ENCODE measurements at regions not wholly inside any gene's neighbourhood (a gene's known extent, or its start where the extent isn't known, plus 50 kb on each side); places are given as distances from the start of the nearest gene placed in this dataset.

DNA sequence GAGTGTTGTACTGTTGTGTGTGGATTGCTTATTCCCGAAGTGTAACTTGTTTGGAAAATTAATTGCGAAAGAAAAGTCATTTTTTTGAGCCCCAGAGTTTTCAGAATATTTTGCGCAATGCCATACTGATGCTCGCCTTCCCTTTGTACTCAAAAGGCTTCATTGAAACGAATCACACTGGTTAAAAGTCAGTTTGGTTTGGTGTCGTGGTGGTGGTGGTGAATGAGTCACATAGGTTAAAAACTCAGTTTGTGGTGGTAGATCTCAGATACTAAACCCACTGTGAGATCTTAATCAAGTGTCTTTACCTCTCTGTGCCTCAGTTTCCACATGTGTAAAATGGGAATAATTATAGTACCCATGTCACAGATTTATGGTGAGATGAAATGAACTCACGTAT lies 61.1 kb upstream of the IL6 start:
- DNase-seq (ENCODE audit: low spot score): no peak
- no peak for ATAC-seq
- ChIA-PET POLR2A (no interaction called here), CTCF (no interaction called here)
- TF ChIP-seq, protein P1, sequence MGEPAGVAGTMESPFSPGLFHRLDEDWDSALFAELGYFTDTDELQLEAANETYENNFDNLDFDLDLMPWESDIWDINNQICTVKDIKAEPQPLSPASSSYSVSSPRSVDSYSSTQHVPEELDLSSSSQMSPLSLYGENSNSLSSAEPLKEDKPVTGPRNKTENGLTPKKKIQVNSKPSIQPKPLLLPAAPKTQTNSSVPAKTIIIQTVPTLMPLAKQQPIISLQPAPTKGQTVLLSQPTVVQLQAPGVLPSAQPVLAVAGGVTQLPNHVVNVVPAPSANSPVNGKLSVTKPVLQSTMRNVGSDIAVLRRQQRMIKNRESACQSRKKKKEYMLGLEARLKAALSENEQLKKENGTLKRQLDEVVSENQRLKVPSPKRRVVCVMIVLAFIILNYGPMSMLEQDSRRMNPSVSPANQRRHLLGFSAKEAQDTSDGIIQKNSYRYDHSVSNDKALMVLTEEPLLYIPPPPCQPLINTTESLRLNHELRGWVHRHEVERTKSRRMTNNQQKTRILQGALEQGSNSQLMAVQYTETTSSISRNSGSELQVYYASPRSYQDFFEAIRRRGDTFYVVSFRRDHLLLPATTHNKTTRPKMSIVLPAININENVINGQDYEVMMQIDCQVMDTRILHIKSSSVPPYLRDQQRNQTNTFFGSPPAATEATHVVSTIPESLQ (CRISPR knock-in tag; IDR thresholded peaks at IDR 0.05): no peak
- TF ChIP-seq, protein P2, sequence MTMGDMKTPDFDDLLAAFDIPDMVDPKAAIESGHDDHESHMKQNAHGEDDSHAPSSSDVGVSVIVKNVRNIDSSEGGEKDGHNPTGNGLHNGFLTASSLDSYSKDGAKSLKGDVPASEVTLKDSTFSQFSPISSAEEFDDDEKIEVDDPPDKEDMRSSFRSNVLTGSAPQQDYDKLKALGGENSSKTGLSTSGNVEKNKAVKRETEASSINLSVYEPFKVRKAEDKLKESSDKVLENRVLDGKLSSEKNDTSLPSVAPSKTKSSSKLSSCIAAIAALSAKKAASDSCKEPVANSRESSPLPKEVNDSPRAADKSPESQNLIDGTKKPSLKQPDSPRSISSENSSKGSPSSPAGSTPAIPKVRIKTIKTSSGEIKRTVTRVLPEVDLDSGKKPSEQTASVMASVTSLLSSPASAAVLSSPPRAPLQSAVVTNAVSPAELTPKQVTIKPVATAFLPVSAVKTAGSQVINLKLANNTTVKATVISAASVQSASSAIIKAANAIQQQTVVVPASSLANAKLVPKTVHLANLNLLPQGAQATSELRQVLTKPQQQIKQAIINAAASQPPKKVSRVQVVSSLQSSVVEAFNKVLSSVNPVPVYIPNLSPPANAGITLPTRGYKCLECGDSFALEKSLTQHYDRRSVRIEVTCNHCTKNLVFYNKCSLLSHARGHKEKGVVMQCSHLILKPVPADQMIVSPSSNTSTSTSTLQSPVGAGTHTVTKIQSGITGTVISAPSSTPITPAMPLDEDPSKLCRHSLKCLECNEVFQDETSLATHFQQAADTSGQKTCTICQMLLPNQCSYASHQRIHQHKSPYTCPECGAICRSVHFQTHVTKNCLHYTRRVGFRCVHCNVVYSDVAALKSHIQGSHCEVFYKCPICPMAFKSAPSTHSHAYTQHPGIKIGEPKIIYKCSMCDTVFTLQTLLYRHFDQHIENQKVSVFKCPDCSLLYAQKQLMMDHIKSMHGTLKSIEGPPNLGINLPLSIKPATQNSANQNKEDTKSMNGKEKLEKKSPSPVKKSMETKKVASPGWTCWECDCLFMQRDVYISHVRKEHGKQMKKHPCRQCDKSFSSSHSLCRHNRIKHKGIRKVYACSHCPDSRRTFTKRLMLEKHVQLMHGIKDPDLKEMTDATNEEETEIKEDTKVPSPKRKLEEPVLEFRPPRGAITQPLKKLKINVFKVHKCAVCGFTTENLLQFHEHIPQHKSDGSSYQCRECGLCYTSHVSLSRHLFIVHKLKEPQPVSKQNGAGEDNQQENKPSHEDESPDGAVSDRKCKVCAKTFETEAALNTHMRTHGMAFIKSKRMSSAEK (CRISPR knock-in tag; IDR thresholded peaks at IDR 0.05; ENCODE audit: borderline replicate concordance): no peak
- TF ChIP-seq, protein P3, sequence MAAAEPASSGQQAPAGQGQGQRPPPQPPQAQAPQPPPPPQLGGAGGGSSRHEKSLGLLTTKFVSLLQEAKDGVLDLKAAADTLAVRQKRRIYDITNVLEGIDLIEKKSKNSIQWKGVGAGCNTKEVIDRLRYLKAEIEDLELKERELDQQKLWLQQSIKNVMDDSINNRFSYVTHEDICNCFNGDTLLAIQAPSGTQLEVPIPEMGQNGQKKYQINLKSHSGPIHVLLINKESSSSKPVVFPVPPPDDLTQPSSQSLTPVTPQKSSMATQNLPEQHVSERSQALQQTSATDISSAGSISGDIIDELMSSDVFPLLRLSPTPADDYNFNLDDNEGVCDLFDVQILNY (CRISPR knock-in tag; IDR thresholded peaks at IDR 0.05): no peak
- TF ChIP-seq, protein P4, sequence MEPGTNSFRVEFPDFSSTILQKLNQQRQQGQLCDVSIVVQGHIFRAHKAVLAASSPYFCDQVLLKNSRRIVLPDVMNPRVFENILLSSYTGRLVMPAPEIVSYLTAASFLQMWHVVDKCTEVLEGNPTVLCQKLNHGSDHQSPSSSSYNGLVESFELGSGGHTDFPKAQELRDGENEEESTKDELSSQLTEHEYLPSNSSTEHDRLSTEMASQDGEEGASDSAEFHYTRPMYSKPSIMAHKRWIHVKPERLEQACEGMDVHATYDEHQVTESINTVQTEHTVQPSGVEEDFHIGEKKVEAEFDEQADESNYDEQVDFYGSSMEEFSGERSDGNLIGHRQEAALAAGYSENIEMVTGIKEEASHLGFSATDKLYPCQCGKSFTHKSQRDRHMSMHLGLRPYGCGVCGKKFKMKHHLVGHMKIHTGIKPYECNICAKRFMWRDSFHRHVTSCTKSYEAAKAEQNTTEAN (CRISPR knock-in tag; IDR thresholded peaks at IDR 0.05): no peak
- TF ChIP-seq, protein P5, sequence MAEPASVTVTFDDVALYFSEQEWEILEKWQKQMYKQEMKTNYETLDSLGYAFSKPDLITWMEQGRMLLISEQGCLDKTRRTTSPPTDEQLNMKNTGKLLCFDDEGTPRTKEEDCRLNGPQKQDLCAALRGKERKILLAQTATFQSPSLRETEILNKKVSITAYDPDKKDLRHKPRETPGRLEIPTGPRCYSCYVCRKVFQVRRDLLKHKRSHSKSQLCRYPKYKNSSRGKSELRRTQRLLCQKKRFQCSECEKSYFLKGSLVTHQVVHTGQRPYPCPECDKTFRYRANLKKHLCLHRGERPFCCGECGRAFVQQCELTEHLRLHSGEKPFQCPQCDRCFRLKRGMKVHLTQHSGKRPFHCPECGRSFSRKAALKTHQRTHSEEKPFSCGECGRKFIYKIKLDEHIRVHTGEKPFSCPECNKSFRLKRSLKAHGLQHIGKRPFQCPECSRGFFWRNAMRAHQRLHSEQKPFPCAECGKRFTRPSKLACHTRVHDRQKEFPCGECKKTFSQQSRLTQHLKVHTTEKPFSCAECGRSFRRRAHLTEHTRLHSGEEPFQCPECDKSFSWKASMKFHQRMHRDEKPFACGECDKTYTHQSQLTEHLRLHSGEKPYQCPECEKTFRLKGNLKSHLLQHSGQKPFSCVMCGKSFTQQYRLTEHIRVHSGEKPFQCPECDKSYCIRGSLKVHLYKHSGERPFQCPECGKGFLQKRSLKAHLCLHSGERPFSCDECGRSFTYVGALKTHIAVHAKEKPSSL (CRISPR knock-in tag; conservative IDR thresholded peaks at IDR 0.05): no peak
- no peak for TF ChIP-seq JAZF1 (CRISPR knock-in tag; IDR thresholded peaks at IDR 0.05)
- H3K27me3 Mint-ChIP-seq (ENCODE audit: low read depth): no peaks in the 10 kb centered on the region; the same call in 1 of the 2 replicates
- H3K4me1 Mint-ChIP-seq: peaks cover 65% of the 10 kb centered on the region
- peak overlapping the region; percentile 78; the same call in 1 of the 2 replicates for H3K27ac Mint-ChIP-seq
- no peaks in the 10 kb centered on the region for H3K36me3 Mint-ChIP-seq
- no peaks in the 10 kb centered on the region for H3K9me3 Mint-ChIP-seq
- H3K4me3 Mint-ChIP-seq: no peak overlapping the region

DNA sequence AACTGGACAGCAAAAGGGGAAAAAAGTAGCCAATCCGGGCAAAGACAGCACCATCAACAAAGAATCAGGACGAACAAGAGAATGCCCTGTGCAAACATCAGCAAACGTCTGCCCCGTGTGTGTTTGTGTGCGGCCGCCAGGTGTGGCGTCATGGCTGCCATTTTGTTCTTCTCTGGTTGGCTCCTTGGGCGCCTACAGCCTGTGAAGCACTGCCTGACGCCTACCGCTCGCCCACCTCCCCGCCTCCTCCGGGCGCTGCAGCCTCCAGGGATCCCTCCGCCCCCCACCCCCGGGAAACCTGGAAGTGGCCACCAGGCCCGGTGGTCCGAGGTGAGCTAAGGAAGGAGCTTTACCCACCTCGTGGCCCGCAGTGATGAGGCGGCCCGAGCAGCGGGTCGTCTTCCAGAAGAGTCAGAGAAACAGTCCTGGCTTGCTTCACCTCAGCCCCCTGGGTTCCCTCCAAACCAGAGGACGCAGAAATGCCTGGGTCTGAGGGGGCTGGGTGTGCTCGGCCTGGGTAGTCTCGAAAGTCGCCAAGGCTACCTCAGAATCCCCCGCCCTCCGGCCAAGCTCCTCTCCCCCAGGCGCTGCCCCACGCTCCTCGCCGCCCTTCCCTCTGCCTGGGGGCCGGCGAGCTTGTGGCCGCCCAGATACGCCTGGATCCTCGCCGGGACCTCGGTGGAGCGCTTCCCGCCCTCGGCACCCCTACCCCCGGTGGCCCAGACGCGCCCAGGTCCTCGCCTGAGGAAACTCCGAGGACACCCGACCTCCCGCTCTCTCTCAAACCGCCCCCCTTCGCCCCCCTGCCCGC lies 61.8 kb upstream of the IL6 start:
- Mint-ChIP-seq H3K27ac (no peak overlapping the region), H3K27me3 (ENCODE audit: low read depth) (no peaks in the 10 kb centered on the region; the same call in 1 of the 2 replicates), H3K9me3 (no peaks in the 10 kb centered on the region), H3K4me3 (no peak overlapping the region), H3K4me1 (peaks cover 60% of the 10 kb centered on the region), H3K36me3 (no peaks in the 10 kb centered on the region)
- ChIA-PET CTCF (no interaction called here), POLR2A (no interaction called here)
- DNase-seq (ENCODE audit: low spot score) (no peak), ATAC-seq (no peak)
- no peak for TF ChIP-seq ZBTB21 (CRISPR knock-in tag; IDR thresholded peaks at IDR 0.05; ENCODE audit: borderline replicate concordance)
- TF ChIP-seq, protein P1 (CRISPR knock-in tag; IDR thresholded peaks at IDR 0.05): no peak
- TF ChIP-seq, protein P6, sequence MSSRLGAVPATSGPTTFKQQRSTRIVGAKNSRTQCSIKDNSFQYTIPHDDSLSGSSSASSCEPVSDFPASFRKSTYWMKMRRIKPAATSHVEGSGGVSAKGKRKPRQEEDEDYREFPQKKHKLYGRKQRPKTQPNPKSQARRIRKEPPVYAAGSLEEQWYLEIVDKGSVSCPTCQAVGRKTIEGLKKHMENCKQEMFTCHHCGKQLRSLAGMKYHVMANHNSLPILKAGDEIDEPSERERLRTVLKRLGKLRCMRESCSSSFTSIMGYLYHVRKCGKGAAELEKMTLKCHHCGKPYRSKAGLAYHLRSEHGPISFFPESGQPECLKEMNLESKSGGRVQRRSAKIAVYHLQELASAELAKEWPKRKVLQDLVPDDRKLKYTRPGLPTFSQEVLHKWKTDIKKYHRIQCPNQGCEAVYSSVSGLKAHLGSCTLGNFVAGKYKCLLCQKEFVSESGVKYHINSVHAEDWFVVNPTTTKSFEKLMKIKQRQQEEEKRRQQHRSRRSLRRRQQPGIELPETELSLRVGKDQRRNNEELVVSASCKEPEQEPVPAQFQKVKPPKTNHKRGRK (CRISPR knock-in tag; IDR thresholded peaks at IDR 0.05; ENCODE audit: borderline replicate concordance): no peak
- no peak for TF ChIP-seq ZNF232 (CRISPR knock-in tag; IDR thresholded peaks at IDR 0.05)
- TF ChIP-seq NFATC4 (CRISPR knock-in tag; IDR thresholded peaks at IDR 0.05): no peak
- TF ChIP-seq NR2C2 (CRISPR knock-in tag; IDR thresholded peaks at IDR 0.05): no peak
- no peak for TF ChIP-seq FOXK1 (CRISPR knock-in tag; IDR thresholded peaks at IDR 0.05)
- no peak for TF ChIP-seq SOX15 (CRISPR knock-in tag; IDR thresholded peaks at IDR 0.05)
- TF ChIP-seq, protein P4 (CRISPR knock-in tag; IDR thresholded peaks at IDR 0.05): no peak
- TF ChIP-seq NR1H2 (CRISPR knock-in tag; IDR thresholded peaks at IDR 0.05): no peak
- no peak for TF ChIP-seq IRF2 (CRISPR knock-in tag; IDR thresholded peaks at IDR 0.05; ENCODE audit: borderline replicate concordance, low read depth)

Data from WTC11 (cell line).